H9 (cell line): ENCODE measurements at regions not wholly inside any gene's neighbourhood (a gene's known extent, or its start where the extent isn't known, plus 50 kb on each side); places are given as distances from the start of the nearest gene placed in this dataset.

ENCODE experiments used
- DNase-seq: peaks from one replicate; pipeline ENCODE4 v3.0.0-alpha.2; 2017
- H2AFZ ChIP-seq: one replicate; pipeline ENCODE4 v1.6.1; 2013; ENCODE audit warnings: mild to moderate bottlenecking, low read length, control low read depth, moderate library complexity
- H2AK5ac ChIP-seq: 2 replicates; pipeline ENCODE4 v1.6.1; 2013; ENCODE audit warnings: low read length, control low read depth, mixed read lengths; ENCODE audit not compliant: insufficient read length
- H2BK120ac ChIP-seq: one replicate; pipeline ENCODE4 v1.6.1; 2013; ENCODE audit warnings: low read depth, mild to moderate bottlenecking, low read length, control low read depth, inconsistent platforms; ENCODE audit not compliant: poor library complexity, severe bottlenecking
- H2BK12ac ChIP-seq: 2 replicates; pipeline ENCODE4 v1.6.1; 2013; ENCODE audit warnings: low read length, control low read depth, mixed read lengths, low read depth; ENCODE audit not compliant: insufficient read length
- H2BK15ac ChIP-seq: 2 replicates; pipeline ENCODE4 v1.6.1; 2013; ENCODE audit warnings: low read depth, low read length, control low read depth
- H2BK20ac ChIP-seq: one replicate; pipeline ENCODE4 v1.6.1; 2013; ENCODE audit warnings: low read depth, mild to moderate bottlenecking, low read length, control low read depth, inconsistent platforms; ENCODE audit not compliant: poor library complexity, severe bottlenecking
- H2BK5ac ChIP-seq: 2 replicates; pipeline ENCODE4 v1.6.1; 2013; ENCODE audit warnings: low read length, control low read depth, mixed read lengths; ENCODE audit not compliant: insufficient read length
- H3K14ac ChIP-seq: 2 replicates; pipeline ENCODE4 v1.6.1; 2013; ENCODE audit warnings: low read length, control low read depth; ENCODE audit not compliant: insufficient read depth
- H3K18ac ChIP-seq: 2 replicates; pipeline ENCODE4 v1.6.1; 2013; ENCODE audit warnings: low read depth, mild to moderate bottlenecking, mixed read lengths, low read length, control low read depth; ENCODE audit not compliant: insufficient read length
- H3K23ac ChIP-seq: 2 replicates; pipeline ENCODE4 v1.6.1; 2013; ENCODE audit warnings: low read length, control low read depth, mixed read lengths, low read depth; ENCODE audit not compliant: insufficient read length
- H3K23me2 ChIP-seq: 2 replicates; pipeline ENCODE4 v1.6.1; 2013; ENCODE audit warnings: low read depth, mild to moderate bottlenecking, mixed read lengths, low read length, control low read depth; ENCODE audit not compliant: insufficient read length, poor library complexity, severe bottlenecking
- H3K27ac ChIP-seq: 2 replicates; pipeline ENCODE4 v1.5.1; 2013; ENCODE audit warnings: low read length, control low read depth, mixed read lengths, low read depth; ENCODE audit not compliant: insufficient read length
- H3K27me3 ChIP-seq: 2 replicates; pipeline ENCODE4 v1.6.1; 2013; ENCODE audit warnings: low read length, control low read depth, inconsistent platforms; ENCODE audit not compliant: insufficient read depth
- H3K4ac ChIP-seq: 2 replicates; pipeline ENCODE4 v1.6.1; 2013; ENCODE audit warnings: low read depth, mild to moderate bottlenecking, control low read depth, inconsistent platforms, low read length, moderate library complexity
- H3K4me1 ChIP-seq: 2 replicates; pipeline ENCODE4 v1.6.1; 2013; ENCODE audit warnings: low read length, control low read depth, inconsistent platforms; ENCODE audit not compliant: insufficient read depth
- H3K4me2 ChIP-seq: 2 replicates; pipeline ENCODE4 v1.6.1; 2013; ENCODE audit warnings: low read length, control low read depth, mixed read lengths; ENCODE audit not compliant: insufficient read length, insufficient read depth
- H3K56ac ChIP-seq: 2 replicates; pipeline ENCODE4 v1.6.1; 2013; ENCODE audit warnings: low read depth, mild to moderate bottlenecking, mixed read lengths, low read length, control low read depth; ENCODE audit not compliant: insufficient read length
- H3K79me1 ChIP-seq: 2 replicates; pipeline ENCODE4 v1.6.1; 2013; ENCODE audit warnings: low read depth, mild to moderate bottlenecking, moderate library complexity, low read length, control low read depth, inconsistent platforms; ENCODE audit not compliant: insufficient read depth, poor library complexity, severe bottlenecking
- H3K79me2 ChIP-seq: 2 replicates; pipeline ENCODE4 v1.6.1; 2013; ENCODE audit warnings: low read length, control low read depth, inconsistent platforms; ENCODE audit not compliant: insufficient read depth
- H3K9ac ChIP-seq: 2 replicates; pipeline ENCODE4 v1.6.1; 2013; ENCODE audit warnings: low read length, control low read depth, mixed read lengths; ENCODE audit not compliant: insufficient read length; ENCODE audit errors: extremely low read depth
- H3K9me3 ChIP-seq: one replicate; pipeline ENCODE4 v1.6.1; 2013; ENCODE audit warnings: low read depth, low read length, inconsistent platforms; ENCODE audit not compliant: control insufficient read depth
- H3T11ph ChIP-seq: one replicate; pipeline ENCODE4 v1.6.1; 2013; ENCODE audit warnings: mild to moderate bottlenecking, low read length, control low read depth, inconsistent platforms
- H4K20me1 ChIP-seq: one replicate; pipeline ENCODE4 v1.6.1; 2013; ENCODE audit not compliant: control insufficient read depth, insufficient read length, insufficient read depth
- H4K5ac ChIP-seq: 2 replicates; pipeline ENCODE4 v1.6.1; 2013; ENCODE audit warnings: low read depth, mild to moderate bottlenecking, mixed read lengths, low read length, control low read depth; ENCODE audit not compliant: insufficient read length
- H4K8ac ChIP-seq: replicated peaks from 2 replicates; pipeline ENCODE4 v1.6.1; 2013; ENCODE audit warnings: low read length, control low read depth, mixed read lengths, low read depth; ENCODE audit not compliant: insufficient read length
- H4K91ac ChIP-seq: 2 replicates; pipeline ENCODE4 v1.6.1; 2013; ENCODE audit warnings: low read depth, mild to moderate bottlenecking, moderate library complexity, mixed read lengths, low read length, control low read depth; ENCODE audit not compliant: insufficient read length
- H3K27ac Mint-ChIP-seq, 3 experiments: 2 replicates in 2 of 3; 3 replicates in 1 of 3; pipeline ENCODE4 v1.8.0; 2020 to 2021; ENCODE audit warnings: mixed read lengths in 3 of 3, mild to moderate bottlenecking in 1 of 3, moderate library complexity in 1 of 3
- H3K27me3 Mint-ChIP-seq: 2 replicates; pipeline ENCODE4 v1.8.0; 2021; ENCODE audit warnings: low read depth, mild to moderate bottlenecking, moderate library complexity, mixed read lengths
- H3K36me3 Mint-ChIP-seq, 3 experiments: 2 replicates in 2 of 3; 3 replicates in 1 of 3; pipeline ENCODE4 v1.8.0; 2020 to 2021; ENCODE audit warnings: low read depth in 3 of 3, mixed read lengths in 3 of 3; ENCODE audit not compliant: insufficient read depth in 1 of 3
- H3K4me1 Mint-ChIP-seq, 2 experiments: 2 replicates each; pipeline ENCODE4 v1.8.0; 2020; ENCODE audit warnings: mixed read lengths in 2 of 2
- H3K4me3 Mint-ChIP-seq, 2 experiments: 2 replicates in 1 of 2; 3 replicates in 1 of 2; pipeline ENCODE4 v1.8.0; 2020 to 2021; ENCODE audit warnings: mild to moderate bottlenecking in 2 of 2, mixed read lengths in 2 of 2, moderate library complexity in 1 of 2
- H3K9me3 Mint-ChIP-seq, 2 experiments: 2 replicates in 1 of 2; 3 replicates in 1 of 2; pipeline ENCODE4 v1.8.0; 2020; ENCODE audit warnings: mild to moderate bottlenecking in 2 of 2, mixed read lengths in 2 of 2, moderate library complexity in 1 of 2
- CTCF ChIP-seq: fragments of 200-600 bp; sonication (generic); conservative IDR thresholded peaks from 3 replicates; pipeline ENCODE4 v1.8.0; 2021; ENCODE audit warnings: antibody characterized with exemption, mild to moderate bottlenecking
- WGBS: extraction: QIAGEN DNeasy Blood & Tissue Kit; methylation state at CpG from one replicate; pipeline ENCODE4 v1.1.7; 2013; ENCODE audit warnings: missing lambda C conversion rate, low lambda C conversion rate, mixed read lengths; ENCODE audit not compliant: insufficient read length; ENCODE audit errors: extremely low coverage; 5-methylcytosine and 5-hydroxymethylcytosine counted together

GRCh38 chr2:63710732-63711131 is 122.0 kb downstream of the MDH1 start:
- no peak for TF ChIP-seq CTCF
- Histone ChIP-seq H4K91ac (no peak overlapping the region), H3K18ac (no peak overlapping the region), H3K4me1 (no peaks in the 10 kb centered on the region), H2BK20ac (no peak overlapping the region), H3K9ac (no peak overlapping the region), H3K56ac (no peak overlapping the region), H4K5ac (no peak overlapping the region), H3K27me3 (no peaks in the 10 kb centered on the region), H3K79me2 (no peaks in the 10 kb centered on the region), H4K20me1 (no peaks in the 10 kb centered on the region), H3K4me2 (no peak overlapping the region), H3K23ac (no peak overlapping the region), H4K8ac (no peak overlapping the region), H3K79me1 (no peaks in the 10 kb centered on the region), H3K9me3 (no peaks in the 10 kb centered on the region), H3K23me2 (no peaks in the 10 kb centered on the region), H3T11ph (no peak overlapping the region), H2BK120ac (no peak overlapping the region), H3K14ac (no peak overlapping the region), H2BK12ac (no peak overlapping the region), H3K4ac (no peak overlapping the region), H2BK5ac (no peak overlapping the region), H2BK15ac (no peak overlapping the region), H2AFZ (no peak overlapping the region), H2AK5ac (no peak overlapping the region), H3K27ac (no peak overlapping the region)
- peaks cover 2 to 5% of the 10 kb centered on the region in 2 experiments for H3K4me1 Mint-ChIP-seq
- no peak overlapping the region for H3K4me3 Mint-ChIP-seq
- no peak overlapping the region for H3K27ac Mint-ChIP-seq
- peaks cover 22 to 40% (median 31%) of the 10 kb centered on the region in 3 experiments for H3K36me3 Mint-ChIP-seq
- H3K27me3 Mint-ChIP-seq, result no peaks in the 10 kb centered on the region; the same call in 1 of the 2 replicates
- no CpG with 5 or more reads among the region's 1 CpG for WGBS
- H3K9me3 Mint-ChIP-seq, result peaks cover 30 to 31% of the 10 kb centered on the region in 2 experiments
- DNase-seq, result no peak
